GM18508 (cell line): ENCODE measurements at regions not wholly inside any gene's neighbourhood (a gene's known extent, or its start where the extent isn't known, plus 50 kb on each side); places are given as distances from the start of the nearest gene placed in this dataset.

Source experiments
- ATAC-seq: cut with Tn5 transposase; IDR thresholded peaks from one replicate; pipeline ENCODE4 v1.9.1; 2021; ENCODE audit warnings: moderate number of reproducible peaks; ENCODE audit not compliant: insufficient read depth, unreplicated experiment

DNA sequence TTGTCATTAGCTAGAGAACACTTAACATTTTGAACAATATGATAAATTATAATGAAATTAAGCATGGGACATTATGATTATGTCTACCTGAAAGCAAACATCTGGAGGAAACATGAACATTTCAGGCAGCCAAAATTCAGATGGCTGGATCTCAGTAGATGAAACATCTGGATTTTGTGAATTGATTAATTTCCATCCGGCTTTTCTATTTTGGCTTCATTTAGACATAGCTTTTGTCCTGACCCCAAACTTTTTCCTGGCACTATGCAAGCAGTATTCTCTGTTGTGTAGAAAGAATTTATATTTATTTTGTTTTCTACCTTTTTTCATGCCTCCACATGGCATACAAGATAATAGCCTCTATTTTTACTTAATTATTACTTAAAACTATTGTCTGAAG lies 186.3 kb downstream of the OGFRL1 start:
- ATAC-seq: no peak

DNA sequence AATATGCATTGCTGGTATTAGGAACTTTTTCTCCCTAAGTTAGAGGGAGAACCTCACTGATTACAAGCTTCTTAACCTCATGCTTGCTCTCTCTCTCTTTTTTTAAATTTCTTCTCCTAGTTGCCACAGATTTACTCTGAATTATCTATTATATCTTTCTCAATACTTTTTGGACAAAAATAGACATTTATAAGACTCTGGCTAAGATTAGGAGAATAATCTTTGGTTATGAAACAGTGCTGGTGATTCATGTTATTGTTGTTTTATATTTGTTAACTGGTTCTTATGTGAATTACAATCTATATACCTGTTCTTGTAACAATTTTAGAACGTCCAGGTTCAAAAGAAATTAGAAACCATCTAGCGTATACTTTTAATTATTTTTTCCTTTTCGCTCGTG lies 187.8 kb downstream of the OGFRL1 start:
- no peak for ATAC-seq

DNA sequence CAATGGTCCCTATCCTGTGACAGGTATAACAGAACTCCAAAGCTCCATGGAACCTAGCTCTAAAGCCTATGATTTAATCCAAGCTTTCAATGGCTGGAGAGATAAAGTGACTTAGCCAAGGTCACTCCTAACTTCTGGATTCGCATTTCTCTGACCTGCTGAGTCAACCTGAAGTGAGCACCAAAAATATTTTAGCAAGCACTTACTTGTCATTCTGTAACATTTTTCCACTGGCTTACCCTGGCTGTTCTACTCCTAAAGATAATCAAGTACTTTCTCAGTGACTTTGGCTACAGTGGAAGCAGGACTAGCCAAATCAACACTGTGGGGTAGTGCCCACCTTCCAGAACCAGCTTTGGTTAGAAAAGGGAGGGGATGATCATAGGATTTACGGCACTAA lies 188.3 kb downstream of the OGFRL1 start:
- no peak for ATAC-seq

DNA sequence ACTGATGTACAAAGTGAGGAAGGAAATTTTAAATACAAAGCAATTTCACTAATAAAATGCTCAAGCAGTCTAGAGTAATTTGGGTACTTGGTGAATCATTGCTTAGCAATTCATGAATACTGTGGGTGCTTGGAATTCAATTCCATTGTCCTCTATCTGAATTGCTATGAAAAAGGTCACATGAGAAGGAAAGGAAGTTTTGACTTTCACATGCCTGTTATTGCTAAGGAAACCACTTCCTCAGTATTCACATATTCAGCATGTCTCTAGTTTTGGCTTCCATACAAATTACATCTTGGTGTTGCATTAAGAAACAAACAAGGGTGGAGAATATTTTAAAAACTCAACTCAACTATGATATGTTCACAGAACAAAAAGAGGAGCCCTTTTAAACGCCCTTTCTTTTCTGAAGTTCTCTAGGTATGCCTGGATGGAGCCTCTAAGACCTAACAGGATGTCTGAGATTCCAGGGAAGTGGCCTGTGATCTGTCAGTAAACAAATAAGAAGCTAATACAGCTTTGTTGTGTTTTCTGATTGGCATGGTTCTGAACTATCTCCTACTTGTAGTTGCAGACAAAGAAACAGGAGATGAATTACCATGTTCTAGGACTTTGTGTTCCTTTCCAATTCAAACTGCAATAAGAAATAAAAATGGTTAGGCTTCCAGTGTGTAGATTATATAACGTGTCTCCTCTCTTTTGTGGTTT lies 190.4 kb downstream of the OGFRL1 start:
- ATAC-seq: no peak

DNA sequence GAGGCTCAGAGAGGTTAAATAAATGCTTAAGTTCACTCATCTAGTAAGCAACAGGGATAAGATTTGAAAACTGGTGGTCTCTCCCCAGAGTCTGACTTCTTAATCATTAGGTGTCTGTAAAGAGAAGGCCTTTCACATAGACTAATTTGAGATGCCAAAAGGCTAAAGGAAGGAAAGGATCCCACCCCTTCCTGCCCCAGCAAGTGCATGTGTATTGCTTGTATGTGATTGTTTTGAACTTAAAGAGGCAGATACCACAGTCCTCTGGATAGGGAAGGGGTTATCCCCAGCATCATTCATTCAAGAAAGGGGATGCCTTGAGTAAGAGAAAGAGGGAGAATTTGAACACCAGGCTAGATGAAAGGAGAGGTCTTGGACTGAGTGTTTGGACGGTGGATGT lies 192.0 kb downstream of the OGFRL1 start:
- ATAC-seq: no peak

DNA sequence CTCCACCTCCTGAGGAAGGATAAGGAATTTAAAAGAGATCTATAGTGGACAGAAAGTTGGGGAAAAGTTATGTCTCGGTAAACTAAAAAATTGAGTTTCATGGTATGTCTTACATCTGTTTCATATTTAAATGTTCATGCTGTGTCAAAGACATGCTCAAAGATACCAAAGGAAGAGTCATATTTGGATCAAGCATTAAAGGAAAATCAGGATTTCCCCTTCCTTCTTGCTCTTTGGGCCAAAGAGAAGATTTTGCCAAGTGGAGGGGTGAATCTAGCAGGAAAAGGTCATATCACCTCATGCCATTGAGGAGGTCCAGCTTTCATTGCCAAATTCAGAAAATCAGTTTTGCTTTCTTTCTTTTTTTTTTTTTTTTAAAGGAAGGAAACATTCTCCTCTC lies 192.4 kb downstream of the OGFRL1 start:
- ATAC-seq: no peak

DNA sequence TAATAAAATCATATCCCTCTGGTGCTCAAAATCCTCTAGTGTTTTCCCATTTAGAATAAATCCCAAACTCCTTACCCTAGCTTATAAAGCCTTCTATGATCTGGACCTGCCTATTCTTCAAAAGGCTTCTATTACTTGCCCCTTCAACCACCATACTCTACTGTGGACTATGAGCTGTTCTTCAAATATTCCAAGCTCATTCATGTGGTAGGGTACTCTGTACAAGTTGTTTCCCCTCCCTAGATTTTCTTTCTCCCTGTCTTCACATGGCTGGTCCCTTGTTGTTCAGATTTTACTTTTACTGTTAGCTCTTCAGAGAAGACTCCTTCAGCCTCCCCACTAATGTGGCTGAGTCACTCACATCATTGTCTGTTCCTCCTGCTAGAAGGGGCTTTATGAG lies 193.2 kb downstream of the OGFRL1 start:
- no peak for ATAC-seq

DNA sequence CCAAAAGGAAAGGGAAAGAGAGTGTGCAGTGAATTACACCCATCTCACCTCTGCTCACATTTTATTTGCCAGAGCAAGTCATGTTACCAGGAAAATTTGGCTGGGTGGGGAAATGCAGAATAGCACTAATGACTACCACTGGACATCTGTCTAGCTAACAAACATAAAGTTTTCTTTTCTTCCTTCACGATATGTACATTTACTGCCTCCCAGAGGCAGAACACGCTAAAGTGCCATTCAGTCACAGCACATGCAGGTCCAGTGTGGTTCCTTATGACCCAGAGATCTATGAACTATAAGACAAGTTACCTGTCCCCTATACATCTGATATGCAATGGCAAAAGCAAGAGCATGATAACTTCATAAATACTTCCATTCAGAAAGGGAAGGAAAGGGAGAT lies 194.1 kb downstream of the OGFRL1 start:
- no peak for ATAC-seq

DNA sequence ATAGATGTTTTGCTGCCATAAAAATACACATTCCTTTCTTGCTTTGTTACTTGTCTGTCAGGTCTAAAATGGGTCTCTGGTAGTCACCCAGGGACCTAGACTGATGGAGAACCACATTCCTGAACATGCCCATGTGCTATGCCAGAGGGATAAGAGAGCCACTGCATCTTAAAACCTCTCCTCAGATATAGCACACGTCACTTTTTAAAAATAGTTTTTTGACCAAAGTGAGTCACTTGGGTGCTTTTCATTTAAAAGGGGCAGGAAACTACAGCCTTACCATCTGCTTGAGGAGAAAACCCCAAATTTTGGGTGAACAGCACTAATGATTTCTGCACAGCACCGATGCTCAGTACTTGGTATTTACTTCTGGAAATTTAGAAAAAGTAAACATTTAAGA lies 197.8 kb downstream of the OGFRL1 start:
- ATAC-seq: no peak

DNA sequence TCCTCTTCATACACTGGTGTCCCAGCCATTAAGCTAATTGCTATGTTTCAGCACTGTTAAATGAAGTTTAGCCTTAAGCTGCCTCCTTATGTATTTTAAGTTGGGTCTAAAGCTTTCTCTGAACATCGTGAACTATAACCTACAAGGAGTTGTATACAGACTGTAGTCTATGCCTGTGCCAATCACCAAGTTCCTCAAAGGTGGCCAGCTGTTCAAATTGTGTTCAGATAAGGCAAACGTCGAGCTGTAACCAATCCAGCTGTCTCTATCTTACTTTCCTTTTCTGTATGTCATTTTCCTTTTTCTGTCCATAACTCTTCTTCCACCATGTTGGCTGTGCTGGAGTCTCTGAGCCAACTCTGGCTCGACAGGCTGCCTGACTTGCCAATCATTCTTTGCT lies 199.6 kb downstream of the OGFRL1 start:
- no peak for ATAC-seq

DNA sequence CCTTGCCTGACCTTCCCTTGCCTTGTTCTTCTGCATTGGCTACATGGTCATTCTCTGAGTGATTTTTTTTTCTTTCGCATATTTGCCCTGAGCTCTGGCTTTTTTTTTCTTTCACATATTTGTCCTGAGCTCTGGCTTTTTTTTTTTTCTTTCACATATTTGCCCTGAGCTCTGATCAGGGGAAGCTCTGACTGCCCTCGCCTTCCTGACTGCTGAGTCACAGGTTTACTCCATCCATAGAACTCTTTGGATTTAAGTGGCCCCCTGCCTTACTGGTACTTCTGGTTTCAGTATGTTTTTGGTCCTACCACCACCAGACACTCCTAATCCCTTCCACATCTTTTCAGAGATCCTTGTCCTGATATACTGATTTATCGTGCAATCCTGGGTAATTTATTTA lies 201.1 kb downstream of the OGFRL1 start:
- ATAC-seq: no peak

DNA sequence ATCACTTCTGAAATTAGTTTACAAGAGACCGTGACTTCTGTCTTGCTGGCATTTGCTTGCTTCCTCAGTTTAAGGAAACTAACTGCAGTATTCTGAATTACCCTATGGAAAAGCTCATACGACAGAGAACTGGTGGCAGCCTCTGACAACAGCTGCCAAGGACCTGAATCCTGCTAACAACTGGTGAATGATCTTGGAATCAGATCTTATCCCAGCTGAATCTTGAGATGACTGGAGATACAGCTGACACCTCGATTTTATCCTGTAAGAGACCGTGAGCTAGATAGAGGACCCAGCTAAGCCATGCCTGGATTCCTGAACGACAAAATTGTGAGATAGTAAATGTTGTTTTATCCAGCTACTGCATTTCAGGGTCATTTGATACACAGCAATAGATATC lies 202.3 kb downstream of the OGFRL1 start:
- no peak for ATAC-seq

DNA sequence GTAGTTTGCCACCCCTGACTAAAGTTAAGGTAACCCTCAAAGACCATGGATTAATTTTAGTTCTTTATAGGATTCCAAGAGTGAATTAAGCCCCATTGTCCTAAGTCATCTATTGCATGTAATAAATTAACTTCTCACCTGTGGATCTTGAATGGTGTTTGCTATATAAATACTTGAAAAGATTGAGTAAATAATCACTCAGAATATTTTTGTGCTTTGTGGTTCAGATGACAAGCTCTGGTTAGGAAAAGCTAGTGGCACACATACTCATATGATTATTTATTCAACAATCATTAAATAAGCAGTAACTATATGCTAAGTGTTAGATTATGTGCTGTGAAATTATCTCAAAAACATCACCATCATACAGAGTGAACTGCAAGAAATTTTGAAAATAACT lies 203.2 kb downstream of the OGFRL1 start:
- ATAC-seq: no peak

DNA sequence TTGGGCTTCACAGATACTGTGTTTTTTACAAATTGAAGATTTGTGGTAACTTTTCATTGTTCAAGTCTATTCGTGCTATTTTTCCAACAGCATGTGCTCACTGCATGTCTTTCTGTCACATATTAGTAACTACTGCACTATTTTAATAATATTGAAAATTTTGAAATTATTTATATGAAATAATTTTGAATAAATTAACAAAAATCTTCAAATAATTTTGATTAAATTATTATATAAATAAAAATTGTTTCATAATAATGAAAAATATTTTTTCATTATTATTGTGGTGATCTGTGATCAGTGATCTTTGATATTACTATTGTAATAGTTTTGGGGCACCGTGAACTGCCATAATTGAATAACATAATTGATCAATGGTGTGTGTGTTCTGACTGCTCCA lies 204.1 kb downstream of the OGFRL1 start:
- ATAC-seq: no peak

DNA sequence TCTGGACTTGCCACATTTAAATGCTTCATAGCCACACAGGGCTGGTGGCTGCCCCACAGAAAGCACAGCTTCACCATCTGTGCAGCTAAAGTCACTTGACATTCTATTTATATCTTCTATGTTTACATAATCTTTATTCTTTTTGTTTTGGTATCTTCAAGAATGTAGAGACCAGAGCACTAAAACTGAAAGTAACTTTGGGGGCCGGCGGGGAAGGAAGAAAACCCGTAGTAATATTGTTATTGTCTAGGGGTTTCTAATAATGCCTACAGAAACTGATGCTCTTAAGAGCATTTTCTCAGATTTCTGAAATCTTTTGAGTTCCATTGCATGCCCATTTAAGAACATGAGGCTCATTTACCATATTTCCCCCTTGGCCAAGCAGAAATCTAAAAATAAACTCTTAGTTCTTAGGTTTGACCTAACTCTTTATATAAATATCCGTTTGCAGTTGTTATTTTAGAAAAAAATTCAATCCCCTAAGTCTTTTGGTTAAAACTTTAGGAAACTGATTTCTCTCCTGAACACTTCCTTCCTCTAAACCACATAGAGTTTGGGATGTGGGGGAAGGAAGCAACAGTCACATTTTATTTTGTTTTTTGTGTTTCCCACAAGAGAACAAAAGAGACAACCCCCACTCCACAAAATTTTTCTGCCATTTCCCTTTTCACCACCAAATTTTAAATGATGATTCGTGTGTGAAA lies 207.6 kb downstream of the OGFRL1 start:
- peak; percentile 100 for ATAC-seq

DNA sequence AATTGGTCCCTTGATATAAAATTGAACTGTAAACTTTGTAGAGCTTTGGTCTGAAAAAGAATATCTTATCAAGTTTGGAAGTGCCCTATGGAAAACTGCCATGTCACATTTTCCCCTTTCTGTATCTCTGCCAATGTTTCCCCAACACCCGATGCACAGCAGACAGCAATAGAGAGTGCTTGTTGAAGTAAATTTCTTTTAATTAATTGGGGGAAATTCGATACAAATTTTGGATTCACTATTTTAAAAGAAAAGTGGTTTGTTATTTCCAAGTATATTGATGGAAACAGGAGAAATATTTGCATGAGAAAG lies 208.1 kb downstream of the OGFRL1 start:
- no peak for ATAC-seq

DNA sequence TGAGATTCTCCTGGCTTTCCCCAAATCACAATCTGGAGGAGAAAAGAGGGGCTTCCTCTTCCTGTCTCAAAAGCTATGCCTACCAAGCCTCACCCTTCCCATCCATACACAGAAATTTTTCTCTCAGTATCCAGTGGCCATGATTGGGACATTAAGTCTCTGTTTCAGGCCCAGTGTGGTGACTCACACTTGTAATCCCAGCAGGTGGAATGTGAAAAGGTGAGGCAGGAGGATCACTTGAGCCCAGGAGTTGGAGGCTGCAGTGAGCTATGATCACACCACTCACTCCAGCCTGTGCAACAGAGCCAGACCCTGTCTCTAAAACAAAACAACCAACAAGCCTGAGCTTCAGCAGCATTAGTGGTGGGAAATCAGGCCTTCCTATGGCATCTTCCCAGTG lies 210.0 kb downstream of the OGFRL1 start:
- no peak for ATAC-seq

DNA sequence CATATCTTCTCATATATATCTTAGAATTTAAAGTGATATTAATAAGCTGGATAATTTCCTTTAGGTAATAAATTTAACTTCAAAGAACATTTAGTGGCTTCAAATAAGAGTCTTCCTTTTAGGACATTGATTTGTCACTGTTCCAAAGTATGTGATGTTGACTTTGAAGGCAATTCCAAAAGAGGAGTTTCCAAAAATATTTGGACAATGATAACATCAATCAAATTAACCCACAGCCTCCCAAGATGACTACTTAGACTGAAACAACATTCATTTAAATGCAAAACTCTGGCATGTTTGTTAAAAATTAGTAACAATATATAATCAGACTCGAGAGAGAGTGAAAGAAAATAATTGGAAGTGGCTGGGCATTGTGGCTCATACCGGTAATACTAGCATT lies 211.1 kb downstream of the OGFRL1 start:
- no peak for ATAC-seq

DNA sequence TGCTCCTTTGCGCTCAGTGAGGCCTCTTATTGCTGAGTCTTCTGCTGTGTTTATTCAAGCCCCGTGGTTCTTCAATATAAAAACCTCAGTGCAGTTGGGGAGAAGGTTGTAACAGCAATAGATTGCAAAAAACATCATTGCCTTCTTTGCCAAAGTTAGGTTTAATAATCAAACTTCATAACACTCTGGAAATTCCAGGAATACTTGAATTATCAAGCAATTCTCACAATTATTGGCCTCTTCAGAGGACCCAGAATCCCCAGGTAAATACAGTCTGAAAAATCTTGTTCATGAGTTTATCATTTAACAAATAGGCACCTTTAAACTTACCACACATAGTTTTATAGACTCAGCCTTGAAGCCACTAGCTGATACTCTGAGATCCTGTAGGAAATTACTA lies 213.6 kb downstream of the OGFRL1 start:
- ATAC-seq: no peak

DNA sequence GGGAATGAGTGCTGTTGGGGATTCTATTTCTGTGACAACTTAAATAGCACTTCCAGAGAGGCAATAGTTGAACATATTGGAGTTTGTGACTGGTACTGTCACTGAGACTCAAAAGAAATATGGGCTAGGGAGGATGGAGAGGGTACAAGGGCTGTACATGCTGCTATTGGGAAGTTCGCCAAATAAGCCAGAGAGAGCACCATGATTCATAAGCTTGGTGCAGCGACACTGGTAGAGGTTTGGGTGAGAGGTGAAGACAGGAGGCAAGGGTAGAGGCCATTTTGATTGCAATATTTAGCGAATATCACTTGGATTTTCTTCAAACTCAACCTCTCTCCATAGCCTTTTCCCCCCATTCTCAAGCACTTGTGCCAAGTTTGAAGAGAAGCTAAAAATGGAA lies 214.3 kb downstream of the OGFRL1 start:
- no peak for ATAC-seq

DNA sequence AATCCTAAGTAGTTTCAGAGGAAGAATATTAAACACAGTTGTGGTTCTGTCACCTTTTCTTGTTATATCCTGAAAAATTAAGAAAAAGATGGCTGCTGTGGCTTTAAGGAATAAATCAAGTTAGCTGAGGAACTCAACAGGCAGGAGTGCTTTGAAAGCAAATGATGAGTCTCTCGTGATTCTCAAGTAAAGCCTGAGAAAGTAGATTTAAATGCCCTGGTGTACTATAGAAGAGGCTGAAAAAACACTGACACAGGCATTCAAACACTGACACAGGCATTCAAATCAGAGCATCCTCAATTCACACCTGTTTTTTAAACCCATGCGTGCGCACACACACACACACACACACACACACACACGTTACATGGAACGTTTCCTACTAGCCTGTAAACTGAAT lies 218.6 kb downstream of the OGFRL1 start:
- no peak for ATAC-seq

DNA sequence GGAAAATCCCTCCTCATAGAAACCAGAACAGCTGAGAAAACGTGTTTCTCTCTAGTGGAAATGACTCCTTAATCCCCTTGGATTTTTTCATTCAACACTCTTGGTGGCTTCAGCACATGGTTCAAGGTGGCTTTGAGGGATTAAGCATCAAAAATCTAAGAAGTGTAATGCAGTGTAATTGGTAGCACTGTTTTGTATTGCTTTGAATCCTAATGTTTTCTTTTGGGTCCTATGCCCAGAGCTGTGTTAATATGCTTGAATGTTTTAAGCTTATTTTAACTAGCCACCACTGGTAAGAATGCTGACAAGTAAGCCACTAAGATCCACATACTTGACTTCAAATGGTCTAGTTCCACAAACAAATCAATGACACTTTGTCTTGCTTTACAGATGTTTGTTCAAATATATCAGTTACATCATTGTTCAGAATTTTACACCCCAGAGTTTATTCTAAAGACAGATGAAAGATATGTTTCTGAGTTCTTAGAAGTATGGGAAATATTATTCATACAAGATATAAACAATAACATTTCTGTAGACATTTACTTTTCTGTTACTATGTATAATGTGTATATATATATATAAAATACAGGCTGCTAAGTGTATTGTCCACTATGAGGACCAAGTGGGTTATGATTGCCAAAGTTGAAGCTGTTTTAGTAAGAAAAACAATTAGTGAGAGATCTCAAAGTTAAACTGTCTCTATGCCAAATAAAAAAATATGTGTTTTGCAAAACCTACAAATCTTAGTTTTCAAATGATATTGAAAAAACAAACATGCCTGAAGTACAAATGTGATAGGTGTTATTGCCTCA lies 220.8 kb downstream of the OGFRL1 start:
- no peak for ATAC-seq
